ENCODE measurements at regions not wholly inside any gene's neighbourhood (a gene's known extent, or its start where the extent isn't known, plus 50 kb on each side); places are given as distances from the start of the nearest gene placed in this dataset.

DNA sequence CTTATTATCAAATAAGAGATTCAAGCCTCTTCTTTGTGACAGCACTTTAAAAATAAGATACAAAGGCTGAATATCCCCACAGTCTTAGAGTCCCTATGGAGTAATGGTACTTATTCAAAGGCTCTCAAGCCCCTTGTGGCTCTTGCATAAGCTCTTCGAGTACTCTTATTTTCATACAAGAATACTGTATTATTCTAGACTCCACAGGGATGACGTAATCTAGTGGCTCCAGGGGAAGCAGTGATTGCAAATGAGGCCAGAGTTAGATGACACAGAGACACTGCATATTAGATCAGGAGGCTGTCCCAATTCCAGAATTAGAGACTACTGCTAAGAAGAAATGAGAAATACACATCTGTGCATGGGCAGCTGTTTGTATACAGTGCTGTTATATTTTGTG, 1195.9 kb upstream of the MAP3K7 start:
- no peaks in the 10 kb centered on the region for H3K27me3 ChIP-seq
- intact Hi-C loops (cut with DNase I), result no loop called here
- no peak overlapping the region for H3K27ac ChIP-seq
- ATAC-seq, result no peak
- DNase-seq, result no peak
- TF ChIP-seq POLR2A (IDR thresholded peaks at IDR 0.05), result no peak
- TF ChIP-seq, protein P1, sequence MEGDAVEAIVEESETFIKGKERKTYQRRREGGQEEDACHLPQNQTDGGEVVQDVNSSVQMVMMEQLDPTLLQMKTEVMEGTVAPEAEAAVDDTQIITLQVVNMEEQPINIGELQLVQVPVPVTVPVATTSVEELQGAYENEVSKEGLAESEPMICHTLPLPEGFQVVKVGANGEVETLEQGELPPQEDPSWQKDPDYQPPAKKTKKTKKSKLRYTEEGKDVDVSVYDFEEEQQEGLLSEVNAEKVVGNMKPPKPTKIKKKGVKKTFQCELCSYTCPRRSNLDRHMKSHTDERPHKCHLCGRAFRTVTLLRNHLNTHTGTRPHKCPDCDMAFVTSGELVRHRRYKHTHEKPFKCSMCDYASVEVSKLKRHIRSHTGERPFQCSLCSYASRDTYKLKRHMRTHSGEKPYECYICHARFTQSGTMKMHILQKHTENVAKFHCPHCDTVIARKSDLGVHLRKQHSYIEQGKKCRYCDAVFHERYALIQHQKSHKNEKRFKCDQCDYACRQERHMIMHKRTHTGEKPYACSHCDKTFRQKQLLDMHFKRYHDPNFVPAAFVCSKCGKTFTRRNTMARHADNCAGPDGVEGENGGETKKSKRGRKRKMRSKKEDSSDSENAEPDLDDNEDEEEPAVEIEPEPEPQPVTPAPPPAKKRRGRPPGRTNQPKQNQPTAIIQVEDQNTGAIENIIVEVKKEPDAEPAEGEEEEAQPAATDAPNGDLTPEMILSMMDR (IDR thresholded peaks at IDR 0.05), result no peak
- H3K36me3 ChIP-seq (replicated peaks in 1 of 2; ENCODE audit: insufficient read depth in 1 of 2, low read depth in 2 of 2), result no peaks in the 10 kb centered on the region
- no peaks in the 10 kb centered on the region for H3K4me1 ChIP-seq
- H3K9me3 ChIP-seq, result no peaks in the 10 kb centered on the region
- no peak overlapping the region for H3K4me3 ChIP-seq
- 43 to 51% methylated on average over 2 of the region's 2 CpGs for WGBS, 2 donors

DNA sequence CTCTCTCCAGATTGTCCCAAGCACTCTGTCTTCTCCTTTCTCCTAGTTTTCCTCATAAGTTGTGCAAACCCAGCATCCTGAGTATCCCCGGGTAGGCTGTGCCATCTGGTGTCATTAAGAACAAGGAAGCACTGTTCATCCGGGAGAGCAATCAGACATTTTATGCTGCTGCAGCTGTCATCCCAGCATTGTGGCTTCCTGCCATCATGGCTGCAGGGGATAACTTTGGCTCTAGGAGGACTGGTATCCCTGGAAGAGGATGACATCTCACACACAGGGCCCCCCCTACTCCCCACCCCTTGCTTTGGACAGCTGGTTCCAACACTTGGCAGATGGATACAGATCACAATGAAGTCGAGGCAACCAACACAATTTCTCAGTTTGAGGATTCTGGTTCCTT, 1195.1 kb upstream of the MAP3K7 start:
- Histone ChIP-seq H3K9me3 (no peaks in the 10 kb centered on the region), H3K27ac (no peak overlapping the region), H3K36me3 (replicated peaks in 1 of 2; ENCODE audit: insufficient read depth in 1 of 2, low read depth in 2 of 2) (no peaks in the 10 kb centered on the region), H3K4me1 (no peaks in the 10 kb centered on the region), H3K27me3 (no peaks in the 10 kb centered on the region), H3K4me3 (no peak overlapping the region)
- intact Hi-C loops (cut with DNase I), result no loop called here
- TF ChIP-seq, protein P1 (IDR thresholded peaks at IDR 0.05), result no peak
- TF ChIP-seq POLR2A (IDR thresholded peaks at IDR 0.05), result no peak
- DNase-seq (peak in 1 of 4 donors; percentile 3), ATAC-seq (no peak)
- WGBS, 2 donors, result 43 to 59% methylated on average over 3 of the region's 3 CpGs

DNA sequence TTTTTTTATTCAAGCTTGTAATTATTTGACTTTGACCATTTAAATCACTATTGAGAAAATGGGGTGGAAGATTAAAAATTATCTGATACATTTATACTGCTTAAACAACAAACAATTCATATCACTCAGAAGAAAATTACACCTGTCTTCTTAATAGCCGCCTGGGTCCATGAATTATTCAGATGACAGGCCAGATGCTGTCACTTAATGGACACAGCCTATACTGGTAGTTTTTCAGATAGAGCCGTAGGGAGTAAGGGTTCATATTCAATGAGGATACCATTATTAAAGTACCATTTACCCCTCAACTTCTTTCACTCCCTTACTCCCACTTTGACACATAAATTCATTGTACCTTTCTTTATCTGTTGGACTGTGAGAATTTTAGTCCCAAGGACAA, 1193.4 kb upstream of the MAP3K7 start:
- TF ChIP-seq, protein P1 (IDR thresholded peaks at IDR 0.05), result no peak
- TF ChIP-seq POLR2A (IDR thresholded peaks at IDR 0.05), result no peak
- 46 to 61% methylated on average over 2 of the region's 2 CpGs for WGBS, 2 donors
- ATAC-seq (no peak), DNase-seq (no peak)
- Histone ChIP-seq H3K4me1 (no peaks in the 10 kb centered on the region), H3K9me3 (no peaks in the 10 kb centered on the region), H3K4me3 (no peak overlapping the region), H3K27me3 (no peaks in the 10 kb centered on the region), H3K27ac (no peak overlapping the region), H3K36me3 (replicated peaks in 1 of 2; ENCODE audit: insufficient read depth in 1 of 2, low read depth in 2 of 2) (no peaks in the 10 kb centered on the region)
- intact Hi-C loops (cut with DNase I), result no loop called here

DNA sequence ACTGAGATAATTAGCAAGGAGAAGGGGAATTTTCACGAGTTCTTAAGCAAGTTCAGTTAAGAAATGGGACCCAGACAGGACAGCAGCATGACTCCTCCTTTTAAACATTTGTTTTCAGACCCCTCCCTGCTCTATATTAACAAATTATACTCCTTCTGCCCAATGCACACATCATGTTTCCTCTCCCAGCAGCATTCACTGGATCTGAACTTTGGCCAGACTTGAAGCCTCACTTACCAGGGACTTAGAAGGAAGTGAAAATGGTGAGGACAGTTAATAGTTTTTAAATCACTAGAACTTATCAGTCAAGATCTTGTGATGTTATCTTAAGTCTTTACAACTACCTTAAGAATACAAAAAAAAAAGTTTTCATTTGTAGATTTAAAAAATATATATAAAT, 1174.7 kb upstream of the MAP3K7 start:
- TF ChIP-seq POLR2A (IDR thresholded peaks at IDR 0.05), result no peak
- TF ChIP-seq, protein P1 (IDR thresholded peaks at IDR 0.05), result no peak
- Histone ChIP-seq H3K27ac (no peak overlapping the region), H3K4me3 (no peak overlapping the region), H3K4me1 (no peaks in the 10 kb centered on the region), H3K36me3 (replicated peaks in 1 of 2; ENCODE audit: insufficient read depth in 1 of 2, low read depth in 2 of 2) (no peaks in the 10 kb centered on the region), H3K9me3 (no peaks in the 10 kb centered on the region), H3K27me3 (no peaks in the 10 kb centered on the region)
- intact Hi-C loops (cut with DNase I), result no loop called here
- no peak for ATAC-seq
- DNase-seq, result no peak
- 22 to 27% methylated on average over 1 of the region's 1 CpG for WGBS, 2 donors

DNA sequence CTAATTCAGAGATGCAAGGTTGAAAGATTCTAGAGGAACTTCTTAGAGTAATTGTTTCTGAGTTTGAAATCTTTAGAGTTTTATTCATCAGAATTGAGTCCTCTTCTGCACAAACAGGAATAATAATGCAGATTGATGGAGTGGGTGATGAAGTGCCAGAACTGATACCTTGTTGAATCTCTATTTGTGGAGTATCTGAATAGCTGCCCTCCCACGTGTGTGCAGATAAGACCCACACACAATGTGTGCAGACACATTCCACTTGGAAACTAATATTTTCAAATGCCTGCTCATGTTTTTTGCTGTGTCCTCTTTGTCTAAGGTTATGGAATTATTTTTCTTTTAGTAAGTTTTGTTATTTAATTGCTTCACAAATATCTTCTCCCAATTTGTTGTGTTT, 1167.8 kb upstream of the MAP3K7 start:
- DNase-seq (no peak), ATAC-seq (no peak)
- WGBS, 2 donors, result 30 to 40% methylated on average over 1 of the region's 1 CpG
- no peaks in the 10 kb centered on the region for H3K27me3 ChIP-seq
- intact Hi-C loops (cut with DNase I), result no loop called here
- no peaks in the 10 kb centered on the region for H3K36me3 ChIP-seq (replicated peaks in 1 of 2; ENCODE audit: insufficient read depth in 1 of 2, low read depth in 2 of 2)
- no peaks in the 10 kb centered on the region for H3K4me1 ChIP-seq
- no peaks in the 10 kb centered on the region for H3K9me3 ChIP-seq
- no peak for TF ChIP-seq POLR2A (IDR thresholded peaks at IDR 0.05)
- TF ChIP-seq, protein P1 (IDR thresholded peaks at IDR 0.05), result no peak
- H3K27ac ChIP-seq, result no peak overlapping the region
- H3K4me3 ChIP-seq, result no peak overlapping the region

Data from body of pancreas (tissue), 4 donors.